NT2/D1 (cell line): ENCODE measurements at regions not wholly inside any gene's neighbourhood (a gene's known extent, or its start where the extent isn't known, plus 50 kb on each side); places are given as distances from the start of the nearest gene placed in this dataset.

ENCODE experiments used
- DNase-seq: peaks from one replicate; pipeline ENCODE4 v3.0.0-alpha.2; 2011; ENCODE audit warnings: low read depth, low spot score
- H3K27me3 ChIP-seq: 2 replicates; pipeline ENCODE4 v1.6.0; 2011; ENCODE audit warnings: mild to moderate bottlenecking; ENCODE audit not compliant: insufficient read length, insufficient read depth
- H3K36me3 ChIP-seq: 2 replicates; pipeline ENCODE4 v1.6.1; 2011; ENCODE audit warnings: mild to moderate bottlenecking, low read length, mixed read lengths; ENCODE audit not compliant: insufficient read depth, insufficient read length
- H3K4me1 ChIP-seq: 2 replicates; pipeline ENCODE4 v1.5.1; 2011; ENCODE audit not compliant: insufficient read depth, insufficient read length
- H3K4me3 ChIP-seq: 2 replicates; pipeline ENCODE4 v1.5.1; 2011; ENCODE audit warnings: low read depth; ENCODE audit not compliant: insufficient read length
- H3K9ac ChIP-seq: 2 replicates; pipeline ENCODE4 v1.6.0; 2011; ENCODE audit warnings: low read depth; ENCODE audit not compliant: insufficient read length
- H3K9me3 ChIP-seq: 2 replicates; pipeline ENCODE4 v1.5.1; 2011; ENCODE audit warnings: mild to moderate bottlenecking, low read length; ENCODE audit not compliant: insufficient read depth
- SUZ12 ChIP-seq: IDR thresholded peaks from 2 replicates; pipeline ENCODE4 v1.6.1; 2011; ENCODE audit not compliant: insufficient read length, insufficient read depth; ENCODE audit errors: extremely low read depth
- YY1 ChIP-seq: IDR thresholded peaks from 2 replicates; pipeline ENCODE4 v1.6.1; 2011; ENCODE audit not compliant: insufficient read length, insufficient read depth
- ZNF274 ChIP-seq: IDR thresholded peaks from 2 replicates; pipeline ENCODE4 v1.6.1; 2011; ENCODE audit warnings: mild to moderate bottlenecking, low read depth, low read length

DNA sequence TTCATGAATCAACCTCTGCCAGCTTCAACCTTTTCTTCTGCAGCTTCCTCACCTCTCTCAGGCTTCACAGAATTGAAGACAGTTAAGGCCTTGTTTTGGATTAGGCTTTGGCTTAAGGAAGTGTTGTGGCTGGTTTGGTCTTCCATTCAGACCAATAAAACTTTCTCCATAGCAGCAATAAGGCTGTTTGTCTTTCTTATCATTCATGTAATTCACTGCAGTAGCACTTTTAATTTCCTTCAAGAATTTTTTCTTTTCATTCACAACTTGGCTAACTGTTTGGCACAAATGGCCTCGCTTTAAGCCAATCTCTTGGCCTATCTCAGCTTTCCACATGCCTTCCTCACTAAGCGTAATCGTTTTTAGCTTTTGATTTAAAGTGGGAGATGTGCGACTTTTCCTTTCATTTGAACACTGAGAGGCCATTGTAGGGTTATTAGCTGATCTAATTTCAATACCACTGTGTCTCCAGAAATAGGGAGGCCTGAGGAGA is 229.5 kb downstream of the IPO8 start:
- no peaks in the 10 kb centered on the region for H3K4me1 ChIP-seq
- no peak overlapping the region for H3K4me3 ChIP-seq
- TF ChIP-seq SUZ12 (no peak), YY1 (no peak), ZNF274 (no peak)
- DNase-seq = no peak
- H3K9me3 ChIP-seq = peaks cover 11% of the 10 kb centered on the region
- no peak overlapping the region for H3K9ac ChIP-seq
- no peaks in the 10 kb centered on the region for H3K36me3 ChIP-seq
- H3K27me3 ChIP-seq = no peaks in the 10 kb centered on the region

- H3K27me3 ChIP-seq = no peaks in the 10 kb centered on the region
- H3K4me3 ChIP-seq = no peak overlapping the region
- no peaks in the 10 kb centered on the region for H3K4me1 ChIP-seq
- no peak for DNase-seq
- no peaks in the 10 kb centered on the region for H3K36me3 ChIP-seq
- no peak overlapping the region for H3K9ac ChIP-seq
- TF ChIP-seq SUZ12 (no peak), YY1 (no peak), ZNF274 (no peak)
- H3K9me3 ChIP-seq = no peaks in the 10 kb centered on the region
These were observed 232.0 kb downstream of the IPO8 start for GRCh38 chr12:30463636-30464035.

DNA sequence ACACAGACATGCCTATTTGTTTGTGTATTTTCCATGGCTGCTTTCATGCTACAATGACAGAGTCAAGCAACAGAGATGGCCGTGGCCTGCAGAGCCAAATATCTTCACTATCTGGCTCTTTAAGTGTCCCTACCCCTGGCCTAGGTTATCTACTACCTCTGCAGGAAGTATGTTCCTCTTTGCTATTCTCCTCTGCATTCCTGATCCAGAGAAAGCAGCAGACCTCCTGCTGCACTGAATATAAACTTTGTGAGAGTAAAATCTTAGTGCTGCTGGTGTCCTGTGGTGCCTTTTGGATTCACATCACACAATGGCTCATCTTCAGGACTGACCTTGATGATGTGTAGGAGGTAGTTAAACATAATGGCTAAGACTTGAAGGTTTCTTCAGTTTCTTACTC is 233.4 kb downstream of the IPO8 start:
- H3K36me3 ChIP-seq = no peaks in the 10 kb centered on the region
- H3K9ac ChIP-seq = no peak overlapping the region
- H3K27me3 ChIP-seq = no peaks in the 10 kb centered on the region
- H3K9me3 ChIP-seq = no peaks in the 10 kb centered on the region
- H3K4me3 ChIP-seq = no peak overlapping the region
- TF ChIP-seq ZNF274 = no peak
- TF ChIP-seq YY1 = no peak
- no peak for TF ChIP-seq SUZ12
- DNase-seq = peak; percentile 38
- H3K4me1 ChIP-seq = no peaks in the 10 kb centered on the region

DNA sequence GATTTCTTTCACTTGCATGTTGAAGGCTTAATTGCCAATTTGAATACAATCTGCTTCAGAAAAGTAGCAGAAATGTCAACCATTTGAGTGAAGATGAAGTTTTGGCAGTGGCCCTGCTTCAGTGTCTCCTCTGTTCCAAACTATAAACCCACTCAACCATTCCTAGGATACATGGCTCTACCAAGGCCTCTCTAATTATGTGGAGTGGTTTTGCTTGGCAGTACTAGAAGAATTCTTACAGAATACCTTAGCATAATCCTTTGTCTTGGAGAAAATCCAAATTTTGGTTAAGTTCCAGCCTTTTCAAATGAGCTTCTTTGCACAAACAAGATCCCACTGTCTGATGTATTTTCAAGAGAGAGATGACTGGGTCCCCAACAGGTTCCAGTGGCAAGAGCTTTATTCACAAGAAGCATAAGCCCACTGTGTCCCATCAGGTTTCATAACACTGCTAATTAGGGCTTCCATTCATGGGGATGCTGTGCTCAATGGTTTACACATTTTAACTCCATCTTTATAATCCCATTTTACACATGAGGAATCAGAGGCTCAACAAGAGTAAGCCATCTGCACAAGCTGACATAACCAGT is 234.5 kb downstream of the IPO8 start:
- DNase-seq = no peak
- Histone ChIP-seq H3K27me3 (no peaks in the 10 kb centered on the region), H3K36me3 (no peaks in the 10 kb centered on the region), H3K4me3 (no peak overlapping the region), H3K9ac (no peak overlapping the region), H3K4me1 (no peaks in the 10 kb centered on the region), H3K9me3 (no peaks in the 10 kb centered on the region)
- TF ChIP-seq SUZ12 (no peak), ZNF274 (no peak), YY1 (no peak)

GRCh38 chr12:30458453-30458852 is 237.2 kb downstream of the IPO8 start:
- Histone ChIP-seq H3K9me3 (no peaks in the 10 kb centered on the region), H3K4me1 (no peaks in the 10 kb centered on the region), H3K36me3 (no peaks in the 10 kb centered on the region), H3K4me3 (no peak overlapping the region), H3K9ac (no peak overlapping the region), H3K27me3 (no peaks in the 10 kb centered on the region)
- DNase-seq = no peak
- TF ChIP-seq ZNF274 = no peak
- TF ChIP-seq SUZ12 = no peak
- TF ChIP-seq YY1 = no peak

GRCh38 chr12:30457621-30458289 is 237.9 kb downstream of the IPO8 start:
- no peaks in the 10 kb centered on the region for H3K36me3 ChIP-seq
- no peaks in the 10 kb centered on the region for H3K9me3 ChIP-seq
- H3K4me3 ChIP-seq = no peak overlapping the region
- no peak for TF ChIP-seq YY1
- TF ChIP-seq SUZ12 = no peak
- TF ChIP-seq ZNF274 = no peak
- H3K4me1 ChIP-seq = no peaks in the 10 kb centered on the region
- DNase-seq = peak; percentile 61
- no peaks in the 10 kb centered on the region for H3K27me3 ChIP-seq
- H3K9ac ChIP-seq = no peak overlapping the region

GRCh38 chr12:30450872-30451271 is 244.8 kb downstream of the IPO8 start:
- no peaks in the 10 kb centered on the region for H3K36me3 ChIP-seq
- DNase-seq = no peak
- H3K9me3 ChIP-seq = no peaks in the 10 kb centered on the region
- H3K27me3 ChIP-seq = no peaks in the 10 kb centered on the region
- no peaks in the 10 kb centered on the region for H3K4me1 ChIP-seq
- no peak overlapping the region for H3K4me3 ChIP-seq
- TF ChIP-seq SUZ12 = no peak
- H3K9ac ChIP-seq = no peak overlapping the region

- no peak for DNase-seq
- no peaks in the 10 kb centered on the region for H3K36me3 ChIP-seq
- TF ChIP-seq YY1 (no peak), SUZ12 (no peak), ZNF274 (no peak)
- no peak overlapping the region for H3K9ac ChIP-seq
- H3K4me1 ChIP-seq = no peaks in the 10 kb centered on the region
- H3K27me3 ChIP-seq = no peaks in the 10 kb centered on the region
- H3K9me3 ChIP-seq = no peaks in the 10 kb centered on the region
- H3K4me3 ChIP-seq = no peak overlapping the region
These were observed 245.4 kb downstream of the IPO8 start for GRCh38 chr12:30450226-30450625.
